SK-MEL-5 (cell line): ENCODE measurements at regions not wholly inside any gene's neighbourhood (a gene's known extent, or its start where the extent isn't known, plus 50 kb on each side); places are given as distances from the start of the nearest gene placed in this dataset.
"Not testable (repeated sequence)": the region's sequence is repeated elsewhere in the genome, so short reads cannot be mapped to it uniquely, and the experiment has no call there.

Experiments
- DNase-seq: peaks from one replicate; pipeline ENCODE4 v3.0.0-alpha.2; 2016; ENCODE audit warnings: low read depth, low spot score
- in situ Hi-C: cut with HindIII; loops from 2 replicates; pipeline ENCODE4 v1.10.0; 2016; ENCODE audit warnings: low sequenced_read_pairs, high pct_unique_total_duplicates, low pct_unique_long_range_greater_than_20kb

DNA sequence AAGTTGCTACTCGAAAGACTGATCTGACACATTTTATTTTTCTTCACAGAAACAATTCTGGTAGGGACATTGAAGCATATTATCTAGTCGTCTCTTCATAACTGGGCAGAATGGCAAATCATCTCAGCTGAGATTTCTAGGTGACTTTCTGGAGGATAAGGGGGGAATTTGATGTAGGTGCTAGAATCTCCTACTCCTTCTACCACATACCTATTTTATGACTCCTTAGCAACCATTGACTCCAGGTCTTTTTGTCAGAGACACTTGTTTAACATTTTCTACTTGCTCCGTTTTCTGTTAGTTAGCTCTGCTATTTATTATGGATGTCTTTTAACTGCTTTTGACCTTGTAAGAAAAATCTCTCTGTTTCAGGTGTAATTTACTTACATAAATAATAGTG is 380.9 kb upstream of the SEMA3C start:
- DNase-seq, result no peak

GRCh38 chr7:81298951-81299666 is 380.3 kb upstream of the SEMA3C start:
- in situ Hi-C loops, result no loop called here

More for the DNA sequence above, 380.9 kb upstream of the SEMA3C start:
- in situ Hi-C loops, result no loop called here

GRCh38 chr7:81297317-81297716 is 378.5 kb upstream of the SEMA3C start:
- in situ Hi-C loops, result no loop called here
- DNase-seq, result no peak

More at GRCh38 chr7:81298951-81299666, 380.3 kb upstream of the SEMA3C start:
- peak; percentile 91 for DNase-seq

DNA sequence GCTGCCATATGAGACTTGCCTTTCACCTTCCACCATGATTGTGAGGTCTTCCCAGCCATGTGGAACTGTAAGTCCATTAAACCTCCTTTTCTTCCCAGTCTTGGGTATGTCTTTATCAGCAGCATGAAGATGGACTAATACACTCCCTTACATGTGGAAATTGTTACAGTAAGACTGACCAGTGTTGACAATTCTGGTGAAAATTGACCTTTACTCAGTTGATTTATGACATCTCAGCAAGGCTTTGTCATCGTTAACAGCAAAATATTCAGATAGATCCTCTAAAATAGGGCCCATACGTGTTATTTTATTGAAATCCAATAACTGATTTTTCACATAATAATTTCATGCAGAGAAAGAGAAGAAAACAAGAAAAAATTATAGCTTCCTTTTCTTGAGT is 377.9 kb upstream of the SEMA3C start:
- in situ Hi-C loops, result no loop called here

GRCh38 chr7:81294897-81295515 is 376.2 kb upstream of the SEMA3C start:
- in situ Hi-C loops, result no loop called here
- no peak for DNase-seq

More for the DNA sequence above, 377.9 kb upstream of the SEMA3C start:
- DNase-seq, result no peak

DNA sequence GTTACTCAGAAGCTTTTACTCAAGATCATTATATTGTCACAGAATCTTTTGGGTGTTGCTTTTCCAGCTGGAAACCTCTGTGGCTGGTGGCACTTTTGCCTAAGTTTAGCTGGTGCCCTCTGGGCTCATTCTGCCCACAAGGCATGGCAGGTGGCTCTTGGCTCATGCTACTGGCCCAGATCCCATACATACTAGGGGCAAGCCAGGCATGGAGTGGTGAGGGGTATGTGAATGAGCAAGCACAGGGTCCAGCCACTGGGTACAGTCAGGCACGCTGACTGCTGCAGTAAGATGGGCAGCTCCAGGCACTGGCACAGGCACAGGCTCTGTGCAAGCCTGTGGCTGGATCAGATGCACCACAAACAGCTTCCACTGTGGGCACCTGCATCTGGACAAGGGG is 375.0 kb upstream of the SEMA3C start:
- DNase-seq, result no peak
- in situ Hi-C loops, result no loop called here

- in situ Hi-C loops, result not testable (repeated sequence)
Observed at GRCh38 chr7:81286754-81287153, 367.9 kb upstream of the SEMA3C start.

GRCh38 chr7:81285142-81285871 is 366.5 kb upstream of the SEMA3C start:
- in situ Hi-C loops, result no loop called here

More at GRCh38 chr7:81286754-81287153, 367.9 kb upstream of the SEMA3C start:
- DNase-seq, result not testable (repeated sequence)

GRCh38 chr7:81284576-81284975 is 365.7 kb upstream of the SEMA3C start:
- in situ Hi-C loops, result no loop called here
- peak; percentile 55 for DNase-seq

More at GRCh38 chr7:81285142-81285871, 366.5 kb upstream of the SEMA3C start:
- peak; percentile 68 for DNase-seq

GRCh38 chr7:81280531-81280930 is 361.7 kb upstream of the SEMA3C start:
- no peak for DNase-seq
- in situ Hi-C loops, result no loop called here

GRCh38 chr7:81277691-81278090 is 358.8 kb upstream of the SEMA3C start:
- in situ Hi-C loops, result no loop called here
- DNase-seq, result no peak

DNA sequence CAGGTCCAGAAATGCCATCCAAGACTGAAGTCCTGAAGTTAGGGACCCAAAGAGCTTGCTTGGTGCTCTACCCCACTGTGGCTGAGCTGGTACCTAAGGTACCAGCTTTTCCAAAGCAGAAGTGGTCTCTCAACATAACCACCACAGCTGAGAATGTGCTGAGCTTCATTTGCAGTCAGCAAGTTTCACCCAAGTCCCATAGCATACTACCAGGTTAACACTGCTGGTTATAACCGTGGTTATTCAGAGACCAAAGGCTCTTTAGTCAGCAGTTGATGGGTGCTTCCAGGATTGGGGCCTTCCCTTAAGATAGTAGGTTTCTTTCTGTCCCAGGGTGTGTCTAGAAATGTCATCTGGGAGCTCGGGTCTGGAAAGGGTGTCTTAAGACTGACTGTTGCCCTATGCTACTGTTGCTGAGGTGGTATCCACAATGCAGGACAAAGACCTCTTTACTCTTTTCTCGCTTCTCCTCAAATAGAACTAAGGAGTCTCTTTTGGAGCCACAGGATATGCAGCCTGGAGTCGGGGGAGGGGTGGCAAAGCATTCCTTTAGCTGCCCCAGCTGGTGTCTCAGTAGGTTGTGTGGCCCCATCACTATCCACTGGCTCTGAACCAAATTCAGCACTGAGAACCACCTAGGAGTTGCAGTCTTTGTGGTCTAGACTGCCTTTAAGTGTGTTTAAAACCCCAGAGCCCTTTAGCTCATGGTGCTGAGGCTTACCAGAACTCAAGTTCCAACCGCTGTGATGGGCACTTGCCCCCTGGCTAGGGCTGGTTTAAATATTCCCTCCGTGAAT is 354.9 kb upstream of the SEMA3C start:
- in situ Hi-C loops, result no loop called here
- no peak for DNase-seq

DNA sequence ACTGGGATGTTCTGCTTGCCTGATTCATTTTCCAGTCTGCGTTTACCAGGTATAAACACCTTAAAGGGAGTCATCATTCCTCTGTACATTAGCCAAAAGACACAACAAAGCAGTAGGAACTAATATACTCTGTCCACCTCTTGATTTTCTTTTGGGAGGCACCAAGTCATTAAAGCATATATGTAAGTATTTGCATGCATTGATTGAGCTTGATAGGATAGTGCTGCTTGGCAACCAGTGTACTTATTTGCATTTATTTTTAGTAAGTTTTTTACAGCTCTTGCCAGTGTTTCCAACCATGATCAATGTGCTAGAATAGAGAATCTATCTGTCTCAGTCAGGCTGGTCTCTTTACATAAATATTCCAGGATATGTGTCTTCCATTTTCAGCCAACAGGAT is 353.3 kb upstream of the SEMA3C start:
- no peak for DNase-seq
- in situ Hi-C loops, result no loop called here

DNA sequence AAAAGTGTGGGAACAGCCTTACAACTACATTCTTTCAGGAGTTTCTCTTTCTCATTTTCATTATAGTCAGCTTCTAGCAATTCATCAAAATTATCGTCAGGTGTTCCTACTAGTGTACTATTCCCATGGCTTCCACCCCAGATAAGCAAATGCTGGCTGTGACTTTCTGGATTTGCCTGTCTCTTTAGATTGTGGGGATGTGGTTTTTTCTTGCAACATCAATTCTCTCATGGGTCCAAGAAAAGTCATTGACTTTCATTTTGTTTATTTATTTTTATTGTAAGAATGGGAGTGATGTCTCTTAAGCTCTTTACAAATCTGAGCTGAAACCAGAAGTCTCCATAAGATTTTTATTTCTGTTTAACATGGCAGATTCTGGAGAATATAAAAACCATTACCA is 349.7 kb upstream of the SEMA3C start:
- in situ Hi-C loops, result no loop called here
- no peak for DNase-seq

- in situ Hi-C loops, result no loop called here
- no peak for DNase-seq
Observed at GRCh38 chr7:81267508-81267907, 348.7 kb upstream of the SEMA3C start.

GRCh38 chr7:81264116-81264515 is 345.3 kb upstream of the SEMA3C start:
- in situ Hi-C loops, result no loop called here
- no peak for DNase-seq

DNA sequence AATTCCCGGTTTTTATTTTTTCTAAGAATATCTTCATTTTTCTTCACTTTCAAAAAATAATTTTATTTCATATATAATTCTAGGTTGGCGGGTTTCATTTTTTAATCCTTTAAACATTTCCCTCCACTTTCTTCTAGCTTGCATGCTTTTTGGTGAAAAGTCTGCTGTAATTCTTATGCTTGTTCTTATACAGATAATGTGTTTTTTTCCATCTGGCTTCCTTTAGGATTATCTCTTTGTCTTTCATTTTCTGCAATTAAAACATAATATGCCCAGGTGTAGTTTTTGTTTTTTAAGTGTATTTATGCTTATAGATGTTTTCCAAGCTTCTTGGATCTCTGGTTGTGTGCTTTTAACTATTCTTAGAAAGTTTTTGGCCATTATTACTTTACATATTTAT is 341.3 kb upstream of the SEMA3C start:
- in situ Hi-C loops, result no loop called here
- DNase-seq, result no peak

GRCh38 chr7:81256991-81257390 is 338.1 kb upstream of the SEMA3C start:
- in situ Hi-C loops, result no loop called here
- peak; percentile 66 for DNase-seq
